ENCODE measurements at regions not wholly inside any gene's neighbourhood (a gene's known extent, or its start where the extent isn't known, plus 50 kb on each side); places are given as distances from the start of the nearest gene placed in this dataset.

DNA sequence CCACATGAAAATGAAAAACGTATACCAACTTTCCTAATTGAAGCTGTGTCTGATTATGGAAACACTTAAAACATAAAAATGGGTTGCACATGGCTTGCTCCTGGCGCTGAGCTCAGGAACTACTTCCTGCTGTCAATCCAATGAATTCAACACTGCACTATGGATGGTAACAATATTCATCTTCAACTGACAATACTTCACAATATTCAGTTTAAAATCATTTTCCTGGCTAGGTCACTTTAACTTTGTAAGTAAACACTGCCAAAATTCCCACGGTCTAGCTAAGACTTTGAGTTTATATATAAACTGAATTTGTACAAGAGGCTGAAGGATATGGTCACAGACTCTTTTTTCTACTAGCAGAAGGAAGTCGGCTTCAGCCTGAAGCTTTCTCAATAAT is 556.9 kb downstream of the TNS3 start:
- DNase-seq (ENCODE audit: low read depth, low spot score) (no peak), ATAC-seq (no peak), FAIRE-seq (no peak)
- Histone ChIP-seq H3K27me3 (replicated peaks in 1 of 2; ENCODE audit: control insufficient read depth in 2 of 2, insufficient read depth in 2 of 2, low read length in 1 of 2) (no peaks in the 10 kb centered on the region), H3K27ac (ENCODE audit: control insufficient read depth, insufficient read depth) (no peak overlapping the region), H4K20me1 (ENCODE audit: control insufficient read depth, insufficient read depth) (no peaks in the 10 kb centered on the region), H3K4me1 (ENCODE audit: control insufficient read depth, insufficient read depth, low read length) (no peaks in the 10 kb centered on the region), H3K9me3 (replicated peaks; ENCODE audit: control insufficient read depth, insufficient read depth, low read length) (no peaks in the 10 kb centered on the region), H3K79me2 (ENCODE audit: control insufficient read depth, insufficient read depth, low read length) (no peaks in the 10 kb centered on the region), H3K4me3 (no peak overlapping the region), H2AFZ (ENCODE audit: control insufficient read depth, low read depth, low read length) (no peak overlapping the region), H3K9ac (ENCODE audit: control insufficient read depth, insufficient read depth, low read length) (no peak overlapping the region), H3K36me3 (ENCODE audit: control insufficient read depth in 2 of 2, insufficient read depth in 2 of 2, low read length in 1 of 2) (no peaks in the 10 kb centered on the region), H3K4me2 (ENCODE audit: control insufficient read depth, insufficient read depth) (no peak overlapping the region)
- in situ Hi-C loops (cut with MboI) (no loop called here), intact Hi-C loops (cut with micrococcal nuclease; ENCODE audit: unreplicated experiment) (no loop called here)
- ChIA-PET CTCF (interaction anchor here (0.6 kb wide), 1 partner anchor 59 kb away, joined by 3 read pairs; no protein-coding TSS in a partner anchor), POLR2A (no interaction called here), RAD21 (ENCODE audit: unreplicated experiment) (no interaction called here), SMC1A (ENCODE audit: uncharacterized antibody, unreplicated experiment) (interaction anchor here (0.9 kb wide), 2 partner anchors 14 to 219 kb away, joined by 3 read pairs; no protein-coding TSS in a partner anchor)
- 19% methylated on average over 4 of the region's 4 CpGs for WGBS (ENCODE audit: insufficient coverage, insufficient replicate concordance, low lambda C conversion rate, missing lambda C conversion rate)
- TF ChIP-seq BACH1 (IDR thresholded peaks at IDR 0.05; ENCODE audit: borderline replicate concordance) (no peak), BMI1 (IDR thresholded peaks at IDR 0.05; ENCODE audit: borderline replicate concordance) (no peak), RFX5 (IDR thresholded peaks at IDR 0.05; ENCODE audit: low read depth, low read length) (no peak), ETV6 (conservative IDR thresholded peaks at IDR 0.05 in 1 of 2, IDR thresholded peaks at IDR 0.05 in 1 of 2; ENCODE audit: borderline replicate concordance in 1 of 2, low read depth in 1 of 2) (no peak), POLR2AphosphoS2 (IDR thresholded peaks at IDR 0.05; ENCODE audit: low read depth, low read length) (no peak), EP300 (IDR thresholded peaks at IDR 0.05; ENCODE audit: borderline replicate concordance in 1 of 2, control insufficient read depth in 1 of 2, low read depth in 2 of 2, low read length in 2 of 2) (no peak), NRF1 (conservative IDR thresholded peaks at IDR 0.05; ENCODE audit: low read depth, low read length) (no peak)
- no TSS peak for BruUV-seq (replicated peaks)

DNA sequence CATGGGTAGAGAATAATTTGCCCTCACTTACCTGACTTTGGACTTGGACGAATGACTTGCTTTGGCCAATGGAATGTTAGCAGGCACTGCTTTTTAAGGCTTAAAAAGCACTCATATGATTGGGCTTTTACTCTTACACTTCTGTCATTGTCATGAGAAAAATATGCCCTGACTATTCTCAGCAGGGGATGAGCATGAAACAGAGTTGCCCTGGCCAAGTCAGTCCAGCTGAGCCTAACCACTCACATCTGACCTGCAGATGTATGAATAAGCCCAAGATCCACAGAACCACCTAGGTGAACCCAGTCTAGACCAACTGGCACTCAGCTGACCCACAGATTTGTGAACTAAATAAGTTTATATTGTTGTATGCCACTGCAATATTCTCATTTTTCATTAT is 573.5 kb downstream of the TNS3 start:
- H3K36me3 ChIP-seq (ENCODE audit: control insufficient read depth in 2 of 2, insufficient read depth in 2 of 2, low read length in 1 of 2): no peaks in the 10 kb centered on the region
- H3K4me2 ChIP-seq (ENCODE audit: control insufficient read depth, insufficient read depth): no peak overlapping the region
- H3K4me1 ChIP-seq (ENCODE audit: control insufficient read depth, insufficient read depth, low read length): no peaks in the 10 kb centered on the region
- no peak overlapping the region for H3K4me3 ChIP-seq
- ChIA-PET CTCF (no interaction called here), POLR2A (no interaction called here), RAD21 (ENCODE audit: unreplicated experiment) (no interaction called here), SMC1A (ENCODE audit: uncharacterized antibody, unreplicated experiment) (no interaction called here)
- intact Hi-C loops (cut with micrococcal nuclease; ENCODE audit: unreplicated experiment): no loop called here
- no TSS peak for BruUV-seq (replicated peaks)
- H3K27me3 ChIP-seq (replicated peaks in 1 of 2; ENCODE audit: control insufficient read depth in 2 of 2, insufficient read depth in 2 of 2, low read length in 1 of 2): no peaks in the 10 kb centered on the region
- no peaks in the 10 kb centered on the region for H4K20me1 ChIP-seq (ENCODE audit: control insufficient read depth, insufficient read depth)
- H2AFZ ChIP-seq (ENCODE audit: control insufficient read depth, low read depth, low read length): no peak overlapping the region
- no peaks in the 10 kb centered on the region for H3K79me2 ChIP-seq (ENCODE audit: control insufficient read depth, insufficient read depth, low read length)
- no peak overlapping the region for H3K9ac ChIP-seq (ENCODE audit: control insufficient read depth, insufficient read depth, low read length)
- no peak overlapping the region for H3K27ac ChIP-seq (ENCODE audit: control insufficient read depth, insufficient read depth)
- in situ Hi-C loops (cut with MboI): no loop called here
- no peak for DNase-seq (ENCODE audit: low read depth, low spot score)
- FAIRE-seq: no peak
- no peaks in the 10 kb centered on the region for H3K9me3 ChIP-seq (replicated peaks; ENCODE audit: control insufficient read depth, insufficient read depth, low read length)
- ATAC-seq: no peak
- WGBS (ENCODE audit: insufficient coverage, insufficient replicate concordance, low lambda C conversion rate, missing lambda C conversion rate): 35% methylated on average over 1 of the region's 1 CpG
- TF ChIP-seq PAX5 (IDR thresholded peaks at IDR 0.05; ENCODE audit: borderline replicate concordance, low read depth, low read length) (no peak), ZNF274 (IDR thresholded peaks at IDR 0.05; ENCODE audit: insufficient read depth, insufficient read length) (no peak), HDAC2 (IDR thresholded peaks at IDR 0.05) (no peak), EP300 (IDR thresholded peaks at IDR 0.05; ENCODE audit: borderline replicate concordance in 1 of 2, control insufficient read depth in 1 of 2, low read depth in 2 of 2, low read length in 2 of 2) (no peak)
- TF ChIP-seq, protein P1, sequence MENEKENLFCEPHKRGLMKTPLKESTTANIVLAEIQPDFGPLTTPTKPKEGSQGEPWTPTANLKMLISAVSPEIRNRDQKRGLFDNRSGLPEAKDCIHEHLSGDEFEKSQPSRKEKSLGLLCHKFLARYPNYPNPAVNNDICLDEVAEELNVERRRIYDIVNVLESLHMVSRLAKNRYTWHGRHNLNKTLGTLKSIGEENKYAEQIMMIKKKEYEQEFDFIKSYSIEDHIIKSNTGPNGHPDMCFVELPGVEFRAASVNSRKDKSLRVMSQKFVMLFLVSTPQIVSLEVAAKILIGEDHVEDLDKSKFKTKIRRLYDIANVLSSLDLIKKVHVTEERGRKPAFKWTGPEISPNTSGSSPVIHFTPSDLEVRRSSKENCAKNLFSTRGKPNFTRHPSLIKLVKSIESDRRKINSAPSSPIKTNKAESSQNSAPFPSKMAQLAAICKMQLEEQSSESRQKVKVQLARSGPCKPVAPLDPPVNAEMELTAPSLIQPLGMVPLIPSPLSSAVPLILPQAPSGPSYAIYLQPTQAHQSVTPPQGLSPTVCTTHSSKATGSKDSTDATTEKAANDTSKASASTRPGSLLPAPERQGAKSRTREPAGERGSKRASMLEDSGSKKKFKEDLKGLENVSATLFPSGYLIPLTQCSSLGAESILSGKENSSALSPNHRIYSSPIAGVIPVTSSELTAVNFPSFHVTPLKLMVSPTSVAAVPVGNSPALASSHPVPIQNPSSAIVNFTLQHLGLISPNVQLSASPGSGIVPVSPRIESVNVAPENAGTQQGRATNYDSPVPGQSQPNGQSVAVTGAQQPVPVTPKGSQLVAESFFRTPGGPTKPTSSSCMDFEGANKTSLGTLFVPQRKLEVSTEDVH (IDR thresholded peaks at IDR 0.05; ENCODE audit: low read depth, partially characterized antibody): no peak
- TF ChIP-seq, protein P2, sequence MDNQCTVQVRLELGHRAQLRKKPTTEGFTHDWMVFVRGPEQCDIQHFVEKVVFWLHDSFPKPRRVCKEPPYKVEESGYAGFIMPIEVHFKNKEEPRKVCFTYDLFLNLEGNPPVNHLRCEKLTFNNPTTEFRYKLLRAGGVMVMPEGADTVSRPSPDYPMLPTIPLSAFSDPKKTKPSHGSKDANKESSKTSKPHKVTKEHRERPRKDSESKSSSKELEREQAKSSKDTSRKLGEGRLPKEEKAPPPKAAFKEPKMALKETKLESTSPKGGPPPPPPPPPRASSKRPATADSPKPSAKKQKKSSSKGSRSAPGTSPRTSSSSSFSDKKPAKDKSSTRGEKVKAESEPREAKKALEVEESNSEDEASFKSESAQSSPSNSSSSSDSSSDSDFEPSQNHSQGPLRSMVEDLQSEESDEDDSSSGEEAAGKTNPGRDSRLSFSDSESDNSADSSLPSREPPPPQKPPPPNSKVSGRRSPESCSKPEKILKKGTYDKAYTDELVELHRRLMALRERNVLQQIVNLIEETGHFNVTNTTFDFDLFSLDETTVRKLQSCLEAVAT (IDR thresholded peaks at IDR 0.05): no peak
